GM12891 (cell line): ENCODE measurements at regions not wholly inside any gene's neighbourhood (a gene's known extent, or its start where the extent isn't known, plus 50 kb on each side); places are given as distances from the start of the nearest gene placed in this dataset.

Source experiments
- PAX5 ChIP-seq: IDR thresholded peaks from 2 replicates; pipeline ENCODE4 v1.6.1; 2011; ENCODE audit warnings: low read length, moderate library complexity, mild to moderate bottlenecking; ENCODE audit not compliant: insufficient read depth, severe bottlenecking
- POLR2A ChIP-seq: IDR thresholded peaks from 2 replicates; pipeline ENCODE4 v1.6.1; 2011; ENCODE audit warnings: low read depth, low read length, control low read depth
- POLR2AphosphoS5 ChIP-seq: IDR thresholded peaks from 2 replicates; pipeline ENCODE4 v1.6.1; 2011; ENCODE audit warnings: low read depth, low read length, control low read depth
- POU2F2 ChIP-seq: IDR thresholded peaks from 2 replicates; pipeline ENCODE4 v1.6.1; 2011; ENCODE audit warnings: low read depth, mild to moderate bottlenecking, control low read depth, low read length, moderate library complexity
- SPI1 ChIP-seq: IDR thresholded peaks from 2 replicates; pipeline ENCODE4 v1.6.1; 2011; ENCODE audit warnings: low read depth, low read length, control low read depth
- TAF1 ChIP-seq: IDR thresholded peaks from 2 replicates; pipeline ENCODE4 v1.6.1; 2011; ENCODE audit warnings: low read depth, low read length, control low read depth

DNA sequence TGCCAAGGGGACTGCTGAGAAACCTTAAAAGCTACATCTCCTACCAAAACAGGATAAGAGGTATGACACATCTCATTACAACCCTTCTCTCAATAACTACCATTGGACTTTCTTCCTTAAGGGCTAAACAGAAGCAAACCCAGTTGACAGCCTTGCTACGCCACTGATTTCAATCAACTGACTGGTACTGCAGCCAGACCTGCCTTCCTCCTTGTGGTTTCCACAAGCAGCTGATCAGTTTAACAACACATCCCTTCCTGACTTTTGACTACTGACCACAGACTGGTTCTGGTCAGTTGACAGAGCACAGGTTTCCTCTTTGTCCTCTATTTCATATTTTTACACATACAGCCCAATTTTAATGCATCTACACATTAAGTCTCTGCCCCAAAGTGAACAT is 108.8 kb downstream of the ADAMTS1 start:
- TF ChIP-seq POLR2A, result no peak
- TF ChIP-seq TAF1, result no peak
- TF ChIP-seq PAX5, result no peak
- TF ChIP-seq POLR2AphosphoS5, result no peak
- TF ChIP-seq SPI1, result no peak
- TF ChIP-seq POU2F2, result no peak
